22Rv1 (cell line): ENCODE measurements at regions not wholly inside any gene's neighbourhood (a gene's known extent, or its start where the extent isn't known, plus 50 kb on each side); places are given as distances from the start of the nearest gene placed in this dataset.

Experiments used
- ZFX ChIP-seq: fragments of 450-650 bp; IDR thresholded peaks from 2 replicates; pipeline ENCODE4 v1.6.1; 2017; ENCODE audit warnings: antibody characterized with exemption, borderline replicate concordance
- TF ChIP-seq, protein P1 (sequence below): fragments of 450-650 bp; IDR thresholded peaks from 2 replicates; pipeline ENCODE4 v1.5.1; 2017; ENCODE audit warnings: mild to moderate bottlenecking

DNA sequence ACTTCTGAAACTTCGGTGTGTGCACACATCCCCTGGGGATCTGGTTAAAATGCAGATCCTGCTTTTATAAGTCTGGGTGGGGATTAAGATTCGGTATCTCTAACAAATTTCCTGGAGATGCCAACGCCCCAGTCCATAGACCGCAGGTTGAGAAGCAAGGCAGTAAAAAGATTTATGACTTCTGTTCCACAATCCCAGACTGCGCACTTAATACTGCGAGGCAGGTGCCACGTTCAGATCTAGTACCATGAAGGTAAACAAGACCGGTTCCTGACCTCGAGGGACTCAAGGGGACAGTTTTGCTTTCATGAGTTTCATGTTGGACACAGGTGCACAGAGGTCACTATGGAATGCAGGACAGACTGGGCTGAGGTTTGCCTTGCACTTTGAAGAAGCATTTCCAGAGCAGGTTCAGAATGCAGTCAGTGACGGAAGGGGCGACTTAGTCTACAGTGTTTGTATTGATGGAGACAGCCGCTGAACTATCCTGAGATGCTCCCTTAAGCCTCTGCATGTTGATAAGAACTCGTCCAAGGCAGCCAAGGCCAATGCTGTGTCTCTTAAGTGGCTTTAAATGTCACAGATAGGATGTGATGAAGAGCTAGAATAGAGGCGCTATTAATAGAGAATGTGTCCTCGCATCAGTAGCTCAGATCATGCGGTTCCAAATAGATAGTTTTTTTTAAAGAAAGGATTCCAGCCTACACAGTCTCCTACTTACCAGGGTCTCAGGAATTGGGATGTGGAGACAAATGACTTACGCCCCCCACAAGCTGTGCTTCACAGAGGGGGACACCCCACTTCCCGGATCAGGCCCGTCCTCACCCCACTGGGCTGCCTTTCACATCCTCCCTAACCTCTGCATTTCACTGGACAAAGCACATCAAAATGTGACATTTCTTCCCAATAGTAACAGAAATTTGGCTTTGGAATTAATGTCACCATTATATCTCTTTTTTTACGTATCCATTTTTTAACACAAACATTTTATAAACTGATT lies 97.1 kb upstream of the IRS2 start:
- TF ChIP-seq, protein P1, sequence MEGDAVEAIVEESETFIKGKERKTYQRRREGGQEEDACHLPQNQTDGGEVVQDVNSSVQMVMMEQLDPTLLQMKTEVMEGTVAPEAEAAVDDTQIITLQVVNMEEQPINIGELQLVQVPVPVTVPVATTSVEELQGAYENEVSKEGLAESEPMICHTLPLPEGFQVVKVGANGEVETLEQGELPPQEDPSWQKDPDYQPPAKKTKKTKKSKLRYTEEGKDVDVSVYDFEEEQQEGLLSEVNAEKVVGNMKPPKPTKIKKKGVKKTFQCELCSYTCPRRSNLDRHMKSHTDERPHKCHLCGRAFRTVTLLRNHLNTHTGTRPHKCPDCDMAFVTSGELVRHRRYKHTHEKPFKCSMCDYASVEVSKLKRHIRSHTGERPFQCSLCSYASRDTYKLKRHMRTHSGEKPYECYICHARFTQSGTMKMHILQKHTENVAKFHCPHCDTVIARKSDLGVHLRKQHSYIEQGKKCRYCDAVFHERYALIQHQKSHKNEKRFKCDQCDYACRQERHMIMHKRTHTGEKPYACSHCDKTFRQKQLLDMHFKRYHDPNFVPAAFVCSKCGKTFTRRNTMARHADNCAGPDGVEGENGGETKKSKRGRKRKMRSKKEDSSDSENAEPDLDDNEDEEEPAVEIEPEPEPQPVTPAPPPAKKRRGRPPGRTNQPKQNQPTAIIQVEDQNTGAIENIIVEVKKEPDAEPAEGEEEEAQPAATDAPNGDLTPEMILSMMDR: no peak
- no peak for TF ChIP-seq ZFX
